Skin epidermis (tissue), 12 donors: ENCODE measurements at regions not wholly inside any gene's neighbourhood (a gene's known extent, or its start where the extent isn't known, plus 50 kb on each side); places are given as distances from the start of the nearest gene placed in this dataset.
A peak's percentile ranks its signal among the peaks of the same experiment; 100 is the strongest.
"Not testable (repeated sequence)": the region's sequence is repeated elsewhere in the genome, so short reads cannot be mapped to it uniquely, and the experiment has no call there.

ENCODE experiments used
- H3K27ac ChIP-seq, 21 experiments: fragments of 200-600 bp; sonication (generic) in 11 of 21; one replicate each; pipeline ENCODE4 v1.5.0; 2020; ENCODE audit warnings: mild to moderate bottlenecking in 3 of 21, inconsistent platforms in 2 of 21, moderate library complexity in 2 of 21
- H3K4me3 ChIP-seq, 7 experiments: fragments of 200-600 bp; sonication (generic) in 2 of 7; one replicate each; pipeline ENCODE4 v1.5.0; 2020; ENCODE audit warnings: inconsistent platforms in 2 of 7, mild to moderate bottlenecking in 2 of 7, moderate library complexity in 1 of 7

GRCh38 chr14:61144117-61145033 lies 136.8 kb downstream of the TMEM30B start:
- H3K27ac ChIP-seq, result peak overlapping the region in 5 of 21 experiments; percentile 2 to 61 (median 35)
- not testable (repeated sequence) for H3K4me3 ChIP-seq

GRCh38 chr14:61140872-61141271 lies 140.3 kb downstream of the TMEM30B start:
- Histone ChIP-seq H3K4me3 (no peak overlapping the region), H3K27ac (no peak overlapping the region)

DNA sequence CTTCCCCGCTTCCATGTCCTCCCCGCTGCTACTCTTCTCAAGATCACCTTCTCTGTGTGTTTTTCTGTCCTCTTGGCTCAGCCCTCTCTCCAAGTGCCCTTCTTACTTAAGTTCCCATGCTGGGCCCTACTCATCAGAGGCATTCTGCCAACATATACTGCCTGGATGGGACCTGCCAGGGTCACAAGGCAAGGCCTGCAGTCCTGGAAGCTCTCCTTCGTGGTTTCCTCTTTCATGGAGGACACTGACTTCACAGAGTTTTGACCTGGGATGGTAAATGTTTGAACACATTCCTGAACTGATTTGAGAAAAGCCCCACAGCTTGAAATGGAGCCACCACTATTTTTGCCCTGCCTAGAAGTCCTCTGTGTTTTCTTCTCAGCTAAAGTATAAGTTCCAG lies 140.9 kb downstream of the TMEM30B start:
- Histone ChIP-seq H3K4me3 (no peak overlapping the region), H3K27ac (no peak overlapping the region)

DNA sequence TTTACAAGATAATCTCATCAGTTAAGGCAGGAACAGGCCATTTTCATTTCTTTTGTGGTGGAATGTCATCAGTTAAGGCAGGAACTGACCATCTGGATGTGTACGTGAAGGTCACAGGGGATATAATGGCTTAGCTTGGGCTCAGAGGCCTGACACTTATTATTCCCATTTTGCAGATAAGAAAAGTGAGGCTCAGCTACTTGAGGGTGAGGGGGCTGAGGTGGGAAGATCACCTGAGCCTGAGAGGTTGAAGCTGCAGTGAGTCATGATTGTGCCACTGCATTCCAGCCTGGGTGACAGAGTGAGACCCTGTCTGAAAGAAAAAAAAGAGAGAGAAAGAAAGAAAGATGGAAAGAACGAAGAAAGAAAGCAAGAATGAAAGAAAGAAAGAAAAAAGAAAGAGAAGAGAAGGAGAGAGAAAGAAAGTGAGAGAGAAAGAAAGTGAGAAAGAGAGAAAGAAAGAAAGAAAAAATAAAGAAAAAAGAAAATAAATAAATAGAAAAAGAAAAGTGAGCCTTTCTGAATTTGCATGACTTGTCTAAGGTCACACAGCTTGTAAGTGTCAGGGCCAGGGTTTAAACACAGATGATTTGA lies 142.0 kb downstream of the TMEM30B start:
- no peak overlapping the region for H3K4me3 ChIP-seq

GRCh38 chr14:61132894-61133293 lies 148.2 kb downstream of the TMEM30B start:
- H3K4me3 ChIP-seq, result no peak overlapping the region
- no peak overlapping the region for H3K27ac ChIP-seq

More for the DNA sequence above, 142.0 kb downstream of the TMEM30B start:
- H3K27ac ChIP-seq, result no peak overlapping the region

DNA sequence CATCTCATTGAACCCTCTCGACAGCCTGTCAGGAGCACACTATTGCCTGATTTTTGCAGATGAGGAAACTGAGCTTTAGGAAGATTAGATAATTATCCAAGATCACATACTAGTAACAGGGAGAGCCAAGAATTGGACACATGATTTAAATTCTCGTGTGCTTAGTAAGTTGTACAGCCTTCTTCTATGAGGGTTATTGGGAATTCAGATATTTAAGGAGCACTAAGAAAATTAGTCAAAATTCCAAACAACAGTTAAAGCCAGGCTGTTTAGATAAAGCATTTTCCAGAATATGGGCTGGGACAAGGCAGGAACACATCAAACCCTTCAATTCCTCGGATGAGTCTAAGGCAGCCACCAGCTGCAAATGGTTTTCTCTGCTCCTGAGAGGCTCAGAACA lies 148.8 kb downstream of the TMEM30B start:
- H3K27ac ChIP-seq, result no peak overlapping the region

GRCh38 chr14:61130512-61131260 lies 149.6 kb downstream of the SLC38A6 start:
- Histone ChIP-seq H3K27ac (no peak overlapping the region), H3K4me3 (no peak overlapping the region)

More for the DNA sequence above, 148.8 kb downstream of the TMEM30B start:
- H3K4me3 ChIP-seq, result no peak overlapping the region

DNA sequence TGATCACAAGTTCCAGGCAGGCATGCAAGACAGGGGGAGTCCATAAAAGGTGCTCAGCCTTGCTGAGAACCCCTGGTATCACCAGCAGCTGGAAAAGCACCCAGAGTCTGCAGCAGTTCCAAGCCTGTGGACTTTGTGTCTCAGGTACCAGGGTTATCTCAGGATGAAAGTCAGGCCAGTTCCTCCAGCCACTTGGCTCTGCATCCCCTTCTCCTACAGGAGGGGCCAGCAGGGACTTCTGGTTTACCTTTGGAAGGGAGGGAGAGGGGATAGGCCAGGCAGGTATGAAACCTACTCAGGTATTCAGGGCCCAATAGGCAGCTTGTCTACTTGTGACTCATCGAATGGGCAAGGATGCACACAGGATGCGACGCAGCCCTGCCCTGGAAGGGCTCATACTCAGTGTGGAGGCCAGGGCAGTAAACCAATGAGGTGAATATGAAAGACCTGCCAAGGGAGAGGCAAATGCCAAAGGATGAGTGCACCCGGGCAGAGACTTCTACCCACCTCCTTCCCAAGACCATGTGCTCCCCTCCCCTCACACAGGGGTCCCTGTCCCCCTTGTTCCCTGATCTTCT lies 148.2 kb downstream of the SLC38A6 start:
- Histone ChIP-seq H3K27ac (no peak overlapping the region), H3K4me3 (no peak overlapping the region)

DNA sequence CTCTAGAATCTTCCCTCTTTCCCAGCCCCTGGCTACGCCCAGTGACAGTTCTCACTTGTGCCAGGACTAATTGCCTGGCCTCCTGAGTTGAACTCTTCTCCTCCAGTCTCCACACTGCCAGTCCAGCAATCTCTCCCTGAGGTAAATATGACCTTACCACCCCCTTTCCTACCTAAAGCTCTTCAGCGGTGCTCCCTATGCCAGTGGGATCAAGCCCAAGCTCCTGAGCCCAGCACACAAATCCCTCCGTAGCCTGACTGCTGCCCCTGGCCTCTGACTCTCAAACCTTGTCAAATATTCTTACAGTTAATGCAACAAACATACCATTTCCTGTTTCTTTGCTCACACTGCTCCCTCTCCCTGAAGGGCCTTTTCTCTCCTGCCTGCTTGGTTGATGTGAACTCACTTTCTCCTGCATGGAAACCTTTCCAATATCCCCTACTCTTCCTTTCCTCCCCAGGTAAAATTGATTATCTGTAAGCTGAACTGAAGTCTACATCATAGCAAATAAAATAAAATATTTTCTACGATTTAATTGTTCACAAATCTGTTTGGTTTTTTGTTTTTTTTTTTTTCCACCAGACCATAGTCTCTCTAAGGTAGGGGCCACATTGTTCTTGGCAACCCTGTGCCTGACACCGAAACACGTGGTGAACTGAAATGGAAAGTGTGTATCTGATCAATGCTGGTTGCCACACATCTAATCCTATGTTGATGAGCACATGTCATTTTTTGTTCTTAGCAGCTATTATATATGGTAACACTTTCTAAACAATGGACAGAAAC lies 147.5 kb downstream of the SLC38A6 start:
- Histone ChIP-seq H3K4me3 (no peak overlapping the region), H3K27ac (no peak overlapping the region)

DNA sequence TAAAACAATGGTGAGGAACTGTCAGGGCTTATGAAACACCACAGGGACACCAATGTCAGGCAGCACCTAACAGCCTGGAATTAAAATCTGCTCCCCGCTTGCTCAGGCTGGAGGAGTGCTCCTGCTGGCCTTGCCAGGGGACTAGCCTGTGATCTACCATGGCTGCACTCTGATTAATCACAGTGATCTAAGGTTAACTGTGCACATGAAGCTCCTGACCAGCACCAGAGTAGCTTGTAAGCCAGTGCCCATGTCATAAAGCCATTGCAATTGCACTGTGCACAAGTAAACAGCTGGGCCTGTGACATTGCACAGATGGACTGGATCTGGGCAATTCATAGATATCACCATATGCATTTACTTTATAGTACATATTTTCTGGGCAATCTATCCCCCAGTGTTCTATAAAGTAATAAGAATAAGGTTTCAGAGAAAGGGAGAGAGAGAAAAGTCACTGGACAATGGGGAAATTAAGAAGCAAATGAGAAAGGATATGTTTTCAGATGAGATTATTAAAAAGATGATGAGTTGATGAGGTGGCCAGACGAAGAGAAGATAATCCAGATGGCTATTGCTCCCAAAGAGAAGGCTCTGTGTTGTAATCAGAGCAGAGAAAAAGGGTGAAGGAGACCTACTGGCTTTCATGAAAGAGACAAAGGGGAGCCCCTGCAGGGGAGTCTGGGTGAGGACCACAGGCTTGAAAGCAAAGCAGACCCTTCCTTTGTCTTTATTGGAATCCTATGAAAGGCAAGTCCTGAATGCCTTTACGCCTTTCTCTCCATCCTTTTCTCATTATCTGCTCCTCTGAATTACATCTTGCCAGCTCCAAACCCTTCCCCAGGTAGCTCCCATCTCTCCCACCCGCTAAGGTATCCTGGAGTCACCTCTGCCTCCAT lies 145.8 kb downstream of the SLC38A6 start:
- Histone ChIP-seq H3K4me3 (no peak overlapping the region), H3K27ac (no peak overlapping the region)

DNA sequence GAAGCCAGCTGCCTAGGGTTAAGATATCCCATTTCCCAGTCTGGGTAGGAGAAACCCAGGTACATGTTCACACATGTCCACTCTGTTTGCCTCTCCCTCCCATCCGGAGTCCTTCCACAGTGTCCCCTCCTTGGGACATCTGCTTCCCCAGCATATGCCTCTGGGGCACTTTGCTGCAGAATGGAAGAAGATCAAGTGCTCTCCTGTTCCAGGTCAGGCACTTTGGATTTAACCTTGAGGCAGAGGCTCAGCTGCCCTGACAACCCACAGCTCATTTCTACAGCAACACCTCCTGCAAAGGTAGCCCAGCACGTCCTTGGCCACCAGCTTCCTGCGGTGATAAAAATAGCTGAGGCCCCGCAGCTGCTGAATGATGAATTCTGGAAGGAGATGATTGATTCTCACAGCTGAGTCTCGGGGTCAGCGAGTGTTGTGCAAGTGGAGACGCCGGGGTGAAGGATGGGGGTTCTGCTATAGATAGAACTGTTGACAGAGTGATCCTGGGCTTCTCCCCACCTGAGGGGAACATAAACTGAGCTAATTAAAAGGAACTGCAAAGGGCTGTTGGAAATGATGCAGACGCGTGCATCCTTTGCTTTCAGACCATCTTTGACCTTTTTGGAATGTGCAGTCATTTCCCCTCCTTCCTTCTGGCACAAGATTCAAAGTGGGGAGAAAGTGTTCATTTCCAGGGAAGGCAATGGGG lies 145.0 kb downstream of the SLC38A6 start:
- H3K27ac ChIP-seq, result no peak overlapping the region
- no peak overlapping the region for H3K4me3 ChIP-seq

DNA sequence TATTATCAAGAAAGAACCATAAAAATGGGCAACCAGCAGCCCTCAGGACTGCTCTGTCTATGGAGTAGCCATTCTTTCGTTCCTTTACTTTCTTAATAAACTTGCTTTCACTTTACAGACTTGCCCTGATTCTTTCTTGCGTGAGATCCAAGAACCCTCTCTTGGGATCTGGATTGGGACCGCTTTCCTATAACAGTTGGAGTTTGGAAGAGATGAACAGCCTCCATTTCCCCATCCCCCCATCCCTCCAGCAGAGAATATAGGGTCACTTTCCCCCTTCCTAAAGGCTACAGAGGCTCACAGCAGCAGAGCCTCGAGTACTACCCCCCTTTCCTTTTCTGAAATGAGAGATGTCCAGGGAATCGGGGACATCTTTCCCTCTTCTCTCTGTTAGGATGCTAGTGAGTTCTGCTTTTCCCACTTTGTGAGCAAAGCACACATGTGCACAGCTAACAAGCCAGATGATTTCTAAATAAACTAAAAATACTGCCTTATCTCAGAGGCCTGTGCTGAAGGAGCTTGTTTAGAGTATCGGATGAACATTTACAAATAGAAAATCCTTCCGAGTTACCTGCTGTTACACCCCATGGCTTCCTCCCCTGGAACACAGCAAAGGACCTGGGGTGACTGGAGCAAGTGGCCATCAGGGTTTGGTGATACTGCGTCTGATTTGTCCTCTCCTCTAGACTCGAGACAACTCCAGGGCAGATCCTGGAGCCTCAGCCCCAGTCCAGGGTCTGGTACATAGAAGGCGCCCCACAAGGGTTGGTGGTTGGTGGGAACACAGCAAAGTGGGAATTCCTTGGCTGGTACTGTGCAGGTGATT lies 144.2 kb downstream of the SLC38A6 start:
- Histone ChIP-seq H3K4me3 (no peak overlapping the region), H3K27ac (peak overlapping the region in 2 of 21 experiments; percentile 18 to 57)

- no peak overlapping the region for H3K27ac ChIP-seq
- no peak overlapping the region for H3K4me3 ChIP-seq
Observed at GRCh38 chr14:61122862-61123261, 141.8 kb downstream of the SLC38A6 start.

GRCh38 chr14:61121355-61121787 lies 140.3 kb downstream of the SLC38A6 start:
- no peak overlapping the region for H3K27ac ChIP-seq
- no peak overlapping the region for H3K4me3 ChIP-seq

- H3K4me3 ChIP-seq, result no peak overlapping the region
- H3K27ac ChIP-seq, result no peak overlapping the region
Observed at GRCh38 chr14:61120576-61120975, 139.5 kb downstream of the SLC38A6 start.

DNA sequence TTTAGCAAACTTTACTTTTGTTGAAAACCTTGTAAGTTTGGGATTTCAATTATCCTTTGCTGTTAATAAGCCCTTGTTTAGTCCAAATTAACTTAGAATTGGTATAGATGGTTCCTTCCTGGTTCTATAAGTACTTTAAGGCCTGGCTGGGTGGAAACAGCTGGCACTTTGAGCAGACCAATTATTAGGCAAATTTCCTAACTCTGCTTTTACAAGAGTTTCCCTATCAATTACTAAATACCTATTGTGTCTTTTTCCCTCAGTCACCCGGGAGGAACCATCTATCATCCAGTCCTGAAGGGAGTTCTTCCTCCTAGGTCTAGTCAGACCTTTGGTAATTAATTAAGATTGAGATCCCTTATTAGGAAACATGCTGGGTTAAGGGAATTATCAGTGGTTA lies 138.0 kb downstream of the SLC38A6 start:
- Histone ChIP-seq H3K4me3 (no peak overlapping the region), H3K27ac (no peak overlapping the region)

DNA sequence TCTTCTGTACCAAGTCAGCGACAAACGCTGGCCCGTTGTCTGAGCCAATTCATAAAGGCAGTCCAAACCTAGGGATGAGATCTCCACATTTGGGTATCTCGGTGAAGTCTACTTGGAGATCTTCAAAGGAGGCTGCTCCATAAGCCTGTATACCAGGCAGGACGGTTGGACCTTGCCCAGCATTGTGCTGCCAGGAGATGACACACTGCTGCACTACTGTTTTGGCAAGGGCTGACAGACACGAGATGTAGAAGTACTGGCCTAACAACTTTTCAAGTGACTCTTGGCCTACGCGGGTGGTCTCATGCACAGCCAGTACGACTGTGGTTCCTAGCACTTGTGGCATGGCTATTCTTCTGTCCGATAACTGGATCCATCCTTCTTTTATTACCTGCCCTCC lies 135.3 kb downstream of the SLC38A6 start:
- no peak overlapping the region for H3K4me3 ChIP-seq
- no peak overlapping the region for H3K27ac ChIP-seq
